ENCODE measurements at regions not wholly inside any gene's neighbourhood (a gene's known extent, or its start where the extent isn't known, plus 50 kb on each side); places are given as distances from the start of the nearest gene placed in this dataset.

DNA sequence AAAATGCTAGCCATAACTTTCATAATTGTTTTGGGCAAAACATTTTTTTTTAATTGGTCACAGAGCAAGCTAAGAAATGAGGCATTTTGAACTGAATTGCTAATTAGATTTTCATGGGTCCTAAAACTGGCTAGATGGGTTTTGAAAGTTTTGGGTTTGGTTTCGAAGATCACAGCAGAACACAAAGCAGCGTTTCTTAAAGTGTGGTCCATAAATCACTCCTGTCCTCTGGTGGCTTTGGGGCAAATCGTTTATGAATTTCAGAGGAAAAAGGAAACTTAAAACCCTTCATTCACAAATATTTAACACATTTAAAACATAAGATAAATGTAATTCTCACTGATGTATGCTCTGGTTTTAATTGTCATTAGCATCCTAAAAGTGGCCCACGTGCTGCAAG is 503.7 kb downstream of the SPATA31D1 start:
- no peak overlapping the region for H3K9ac ChIP-seq (ENCODE audit: low read depth, low read length)
- no peaks in the 10 kb centered on the region for H3K36me3 ChIP-seq (ENCODE audit: insufficient read depth, low read length)
- H2AFZ ChIP-seq (ENCODE audit: low read depth, low read length), result no peak overlapping the region
- H3K27ac ChIP-seq (ENCODE audit: low read length), result no peak overlapping the region
- H3K27me3 ChIP-seq (ENCODE audit: insufficient read depth, low read length, poor library complexity), result no peaks in the 10 kb centered on the region
- no peaks in the 10 kb centered on the region for H3K9me3 ChIP-seq (ENCODE audit: insufficient read depth, low read length, severe bottlenecking)
- H3K4me2 ChIP-seq (ENCODE audit: insufficient read depth, low read length), result no peak overlapping the region
- no peaks in the 10 kb centered on the region for H3K4me1 ChIP-seq (ENCODE audit: insufficient read depth, low read length)
- no peaks in the 10 kb centered on the region for H4K20me1 ChIP-seq (ENCODE audit: insufficient read depth, low read length)
- H3K4me3 ChIP-seq (ENCODE audit: low read depth in 1 of 2, low read length in 2 of 2), result no peak overlapping the region
- ATAC-seq (ENCODE audit: insufficient read depth, low read depth), result no peak
- TF ChIP-seq, protein P1, sequence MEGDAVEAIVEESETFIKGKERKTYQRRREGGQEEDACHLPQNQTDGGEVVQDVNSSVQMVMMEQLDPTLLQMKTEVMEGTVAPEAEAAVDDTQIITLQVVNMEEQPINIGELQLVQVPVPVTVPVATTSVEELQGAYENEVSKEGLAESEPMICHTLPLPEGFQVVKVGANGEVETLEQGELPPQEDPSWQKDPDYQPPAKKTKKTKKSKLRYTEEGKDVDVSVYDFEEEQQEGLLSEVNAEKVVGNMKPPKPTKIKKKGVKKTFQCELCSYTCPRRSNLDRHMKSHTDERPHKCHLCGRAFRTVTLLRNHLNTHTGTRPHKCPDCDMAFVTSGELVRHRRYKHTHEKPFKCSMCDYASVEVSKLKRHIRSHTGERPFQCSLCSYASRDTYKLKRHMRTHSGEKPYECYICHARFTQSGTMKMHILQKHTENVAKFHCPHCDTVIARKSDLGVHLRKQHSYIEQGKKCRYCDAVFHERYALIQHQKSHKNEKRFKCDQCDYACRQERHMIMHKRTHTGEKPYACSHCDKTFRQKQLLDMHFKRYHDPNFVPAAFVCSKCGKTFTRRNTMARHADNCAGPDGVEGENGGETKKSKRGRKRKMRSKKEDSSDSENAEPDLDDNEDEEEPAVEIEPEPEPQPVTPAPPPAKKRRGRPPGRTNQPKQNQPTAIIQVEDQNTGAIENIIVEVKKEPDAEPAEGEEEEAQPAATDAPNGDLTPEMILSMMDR (IDR thresholded peaks at IDR 0.05; ENCODE audit: borderline replicate concordance, extremely low read depth, low read length, poor library complexity, severe bottlenecking), result no peak
- TF ChIP-seq EZH2 (IDR thresholded peaks at IDR 0.05; ENCODE audit: borderline replicate concordance, low read depth, low read length, severe bottlenecking), result no peak
- H3K79me2 ChIP-seq (ENCODE audit: insufficient read depth, low read length), result no peaks in the 10 kb centered on the region
- no peak for DNase-seq

DNA sequence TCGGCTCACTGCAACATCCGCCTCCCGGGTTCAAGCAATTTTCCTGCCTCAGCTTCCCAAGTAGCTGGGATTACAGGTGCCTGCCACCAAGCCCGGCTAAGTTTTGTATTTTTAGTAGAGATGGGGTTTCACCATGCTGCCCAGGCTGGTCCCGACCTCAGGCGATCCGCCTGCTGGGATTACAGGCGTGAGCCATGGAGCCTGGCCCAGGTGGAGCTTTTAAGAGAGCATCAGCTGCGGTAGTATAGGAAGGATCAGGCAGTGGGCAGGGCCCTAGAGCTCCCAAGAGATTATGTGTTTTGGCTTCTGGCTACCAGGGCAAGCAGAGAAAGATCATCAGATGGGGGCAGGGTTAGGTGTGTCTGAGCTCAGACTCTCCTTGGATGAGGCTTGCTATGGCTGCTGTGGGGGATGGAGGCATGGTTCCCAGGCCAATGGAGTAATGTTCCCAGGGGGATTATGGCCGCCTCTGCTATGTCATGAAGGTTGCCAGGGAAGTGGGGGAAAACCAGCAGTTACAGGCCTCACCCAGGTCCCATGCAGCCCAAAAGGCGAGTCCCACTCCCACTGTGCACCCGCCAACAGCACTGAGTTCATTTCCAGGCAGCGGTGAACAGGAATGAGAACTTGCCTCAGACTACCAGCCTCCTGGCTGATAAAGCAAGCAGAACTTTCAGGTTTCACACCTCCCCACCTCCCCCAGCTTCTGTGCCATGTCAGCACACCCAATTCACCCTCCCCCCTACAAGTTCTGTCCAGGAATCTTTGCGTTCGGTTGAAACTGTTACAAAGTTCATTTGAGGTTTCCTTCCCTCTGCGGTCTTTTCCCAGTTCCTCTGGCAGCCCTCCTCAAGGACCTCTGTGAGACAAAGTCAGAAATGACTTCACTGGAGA is 507.6 kb downstream of the SPATA31D1 start:
- Histone ChIP-seq H3K27me3 (ENCODE audit: insufficient read depth, low read length, poor library complexity) (no peaks in the 10 kb centered on the region), H3K79me2 (ENCODE audit: insufficient read depth, low read length) (no peaks in the 10 kb centered on the region), H3K9ac (ENCODE audit: low read depth, low read length) (no peak overlapping the region), H3K36me3 (ENCODE audit: insufficient read depth, low read length) (no peaks in the 10 kb centered on the region), H3K4me3 (ENCODE audit: low read depth in 1 of 2, low read length in 2 of 2) (no peak overlapping the region), H3K4me2 (ENCODE audit: insufficient read depth, low read length) (no peak overlapping the region), H3K27ac (ENCODE audit: low read length) (no peak overlapping the region), H3K9me3 (ENCODE audit: insufficient read depth, low read length, severe bottlenecking) (no peaks in the 10 kb centered on the region), H3K4me1 (ENCODE audit: insufficient read depth, low read length) (no peaks in the 10 kb centered on the region), H2AFZ (ENCODE audit: low read depth, low read length) (no peak overlapping the region), H4K20me1 (ENCODE audit: insufficient read depth, low read length) (no peaks in the 10 kb centered on the region)
- ATAC-seq (ENCODE audit: insufficient read depth, low read depth) (no peak), DNase-seq (no peak)
- TF ChIP-seq EZH2 (IDR thresholded peaks at IDR 0.05; ENCODE audit: borderline replicate concordance, low read depth, low read length, severe bottlenecking), result no peak
- TF ChIP-seq, protein P1 (IDR thresholded peaks at IDR 0.05; ENCODE audit: borderline replicate concordance, extremely low read depth, low read length, poor library complexity, severe bottlenecking), result no peak

DNA sequence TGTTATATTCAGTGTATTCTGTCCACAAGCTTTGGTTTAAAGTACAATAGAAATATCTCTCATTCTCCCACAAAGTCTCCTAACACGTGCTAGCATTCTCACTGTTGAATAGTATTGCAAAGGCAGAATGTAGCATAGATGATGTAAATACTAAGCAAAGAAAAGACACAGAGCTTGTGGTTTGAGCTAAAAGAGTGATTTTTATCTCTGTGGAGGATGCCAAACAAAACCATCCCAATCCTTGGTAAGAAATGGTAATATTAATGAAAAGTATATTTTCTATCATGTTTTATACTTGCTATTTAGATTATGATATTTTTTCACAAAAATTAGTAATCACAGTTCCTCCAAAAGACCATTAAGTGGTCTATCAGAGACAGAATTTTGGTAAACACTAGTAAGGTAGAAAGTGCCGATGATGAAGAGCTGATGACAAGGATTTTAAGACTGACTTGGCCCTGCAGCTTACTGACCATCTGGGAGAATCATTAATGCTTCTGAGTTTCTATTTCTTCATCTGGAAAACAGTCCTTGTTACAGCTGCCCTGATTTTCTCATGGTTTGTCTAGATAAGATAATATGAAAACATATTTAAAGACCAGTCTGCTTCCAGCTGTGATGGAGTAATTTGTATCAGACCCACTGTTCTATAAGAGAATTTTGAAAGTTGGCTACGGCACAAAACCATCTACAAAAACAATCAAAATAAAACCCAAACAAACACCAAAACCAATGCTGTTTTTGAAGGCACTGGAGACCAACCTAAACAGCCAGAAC is 510.2 kb downstream of the SPATA31D1 start:
- ATAC-seq (ENCODE audit: insufficient read depth, low read depth) (no peak), DNase-seq (no peak)
- Histone ChIP-seq H2AFZ (ENCODE audit: low read depth, low read length) (no peak overlapping the region), H3K27me3 (ENCODE audit: insufficient read depth, low read length, poor library complexity) (no peaks in the 10 kb centered on the region), H4K20me1 (ENCODE audit: insufficient read depth, low read length) (no peaks in the 10 kb centered on the region), H3K4me1 (ENCODE audit: insufficient read depth, low read length) (no peaks in the 10 kb centered on the region), H3K36me3 (ENCODE audit: insufficient read depth, low read length) (no peaks in the 10 kb centered on the region), H3K4me2 (ENCODE audit: insufficient read depth, low read length) (no peak overlapping the region), H3K9ac (ENCODE audit: low read depth, low read length) (no peak overlapping the region), H3K27ac (ENCODE audit: low read length) (no peak overlapping the region), H3K9me3 (ENCODE audit: insufficient read depth, low read length, severe bottlenecking) (no peaks in the 10 kb centered on the region), H3K79me2 (ENCODE audit: insufficient read depth, low read length) (no peaks in the 10 kb centered on the region), H3K4me3 (ENCODE audit: low read depth in 1 of 2, low read length in 2 of 2) (no peak overlapping the region)
- TF ChIP-seq EZH2 (IDR thresholded peaks at IDR 0.05; ENCODE audit: borderline replicate concordance, low read depth, low read length, severe bottlenecking), result no peak
- TF ChIP-seq, protein P1 (IDR thresholded peaks at IDR 0.05; ENCODE audit: borderline replicate concordance, extremely low read depth, low read length, poor library complexity, severe bottlenecking), result no peak
